Left colon (tissue), 2 donors: ENCODE measurements at regions not wholly inside any gene's neighbourhood (a gene's known extent, or its start where the extent isn't known, plus 50 kb on each side); places are given as distances from the start of the nearest gene placed in this dataset.

Experiments
- ATAC-seq: fragments of 200-7000 bp; cut with Tn5 transposase; one replicate; pipeline ENCODE4 v1.9.1; 2020; ENCODE audit warnings: mild to moderate bottlenecking, moderate library complexity
- DNase-seq, 2 donors: peaks; one replicate each; pipeline ENCODE4 v3.0.0-alpha.2; 2020
- intact Hi-C, 2 donors: fragments of 100-400 bp; cut with DNase I in 1 of 2; cut with micrococcal nuclease in 1 of 2; formaldehyde crosslinking; loops; one replicate each; pipeline versions ENCODE4 v1.11.2 to v1.14.0; 2022; cut with DNase I, micrococcal nuclease
- donor health status: DM: no; HTN: no; CAD: no.
- donor health status: DM: yes; HTN: yes; CAD: no.

DNA sequence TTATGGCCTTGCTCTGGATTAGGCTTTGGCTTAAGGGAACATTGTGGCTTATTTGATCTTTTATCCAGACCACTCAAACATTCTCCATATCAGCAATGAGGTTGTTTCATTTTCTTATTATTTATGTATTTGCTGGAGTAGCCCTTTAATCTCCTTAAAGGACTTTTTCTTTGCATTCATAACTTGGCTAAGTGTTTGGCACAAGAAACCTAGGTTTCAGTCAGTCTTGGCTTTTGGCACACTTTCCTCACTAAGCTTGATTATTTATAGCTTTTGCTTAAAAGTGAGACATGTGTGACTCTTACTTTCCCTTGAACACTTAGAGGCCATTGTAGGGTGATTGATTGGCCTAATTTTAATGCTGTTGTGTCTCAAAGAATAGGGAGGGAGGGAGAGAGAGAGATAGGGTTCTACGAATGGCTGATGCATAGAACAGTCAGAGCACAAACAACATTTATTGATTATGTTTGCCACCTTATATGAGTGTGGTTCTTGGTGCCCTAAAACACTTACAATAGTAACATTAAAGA, 2265.3 kb upstream of the C9orf72 start:
- DNase-seq (no peak), ATAC-seq (no peak)
- intact Hi-C loops: no loop called here

DNA sequence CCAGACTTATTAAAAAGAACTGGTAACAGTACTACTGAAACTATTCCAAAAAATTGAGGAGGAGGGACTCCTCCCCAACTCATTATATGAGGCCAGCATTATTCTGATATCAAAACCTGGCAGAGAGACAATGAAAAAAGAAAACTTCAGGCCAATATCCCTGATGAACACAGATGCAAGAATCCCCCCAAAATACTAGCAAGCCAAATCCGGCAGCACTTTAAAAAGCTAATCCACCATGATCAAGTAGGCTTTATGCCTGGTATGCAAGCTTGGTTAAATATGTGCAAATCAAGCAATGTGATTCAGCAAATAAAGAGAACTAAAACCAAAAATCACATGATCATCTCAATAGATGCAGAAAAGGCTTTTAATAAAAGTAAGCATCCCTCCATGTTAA, 2271.0 kb upstream of the C9orf72 start:
- DNase-seq: no peak
- intact Hi-C loops: no loop called here
- ATAC-seq: no peak

DNA sequence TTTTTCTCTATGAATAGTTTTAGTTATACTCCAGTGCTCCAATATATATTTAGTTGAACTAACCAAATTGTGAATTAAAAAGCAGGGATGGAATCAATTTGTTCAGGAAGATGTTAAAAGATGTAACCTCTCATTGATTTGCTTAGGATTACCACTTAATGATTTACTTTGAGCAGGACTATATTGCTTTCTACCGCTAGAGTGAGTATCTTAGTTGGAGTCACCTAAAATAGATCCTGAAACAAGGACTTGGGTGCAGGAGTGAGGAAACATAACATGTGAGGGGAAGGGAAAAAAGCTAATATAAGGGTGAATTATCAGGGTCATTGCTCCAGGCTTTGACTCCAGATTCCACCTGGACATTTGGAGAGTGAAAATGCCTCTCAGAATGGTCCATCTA, 2277.4 kb upstream of the C9orf72 start:
- DNase-seq (no peak), ATAC-seq (peak; percentile 50)
- intact Hi-C loops: no loop called here

DNA sequence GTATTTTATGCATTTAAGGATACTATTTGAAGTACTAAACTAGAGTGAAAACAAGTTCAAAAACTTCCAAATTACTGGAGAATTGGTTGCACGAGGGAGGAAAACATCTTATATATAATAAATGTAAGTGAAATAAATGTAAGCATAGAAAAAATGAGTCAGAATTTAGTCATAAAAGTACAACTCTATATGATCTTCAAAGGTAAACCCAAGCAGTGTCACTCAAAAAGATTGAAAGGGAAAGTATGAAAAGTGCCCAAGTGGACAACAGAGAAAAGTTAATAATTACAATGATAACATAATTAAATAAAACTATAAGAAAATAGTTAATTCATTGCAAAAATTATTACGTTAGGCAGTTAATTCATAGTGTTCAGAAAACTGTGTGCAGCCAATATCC, 2288.5 kb upstream of the C9orf72 start:
- DNase-seq (no peak), ATAC-seq (no peak)
- intact Hi-C loops: no loop called here

DNA sequence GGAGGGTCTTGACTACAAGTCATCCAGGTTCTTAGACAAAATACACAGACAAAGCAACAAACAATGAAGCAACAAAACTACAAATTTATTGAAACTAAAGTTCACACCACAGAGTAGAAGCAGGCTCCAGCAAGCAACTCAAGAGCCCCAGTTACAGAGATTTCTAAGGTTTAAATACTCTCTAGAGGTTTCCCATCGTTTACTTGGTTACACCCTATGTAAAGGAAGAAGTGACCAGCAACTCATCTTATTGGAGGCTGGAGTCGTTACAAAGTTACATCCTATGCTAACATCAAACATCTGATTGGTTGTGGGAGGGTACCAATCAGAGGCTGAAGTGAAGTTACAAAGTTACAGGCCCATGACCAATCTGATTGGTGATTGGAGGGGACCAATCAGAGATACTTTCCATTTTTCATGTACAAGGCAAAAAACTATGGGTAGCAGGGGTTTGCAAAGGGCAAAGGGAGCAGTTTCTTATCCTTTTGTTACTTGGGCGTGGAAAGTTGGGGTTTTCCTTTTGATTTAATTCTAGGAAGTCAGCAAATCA, 2292.6 kb upstream of the C9orf72 start:
- intact Hi-C loops: no loop called here
- no peak for DNase-seq
- ATAC-seq: no peak

DNA sequence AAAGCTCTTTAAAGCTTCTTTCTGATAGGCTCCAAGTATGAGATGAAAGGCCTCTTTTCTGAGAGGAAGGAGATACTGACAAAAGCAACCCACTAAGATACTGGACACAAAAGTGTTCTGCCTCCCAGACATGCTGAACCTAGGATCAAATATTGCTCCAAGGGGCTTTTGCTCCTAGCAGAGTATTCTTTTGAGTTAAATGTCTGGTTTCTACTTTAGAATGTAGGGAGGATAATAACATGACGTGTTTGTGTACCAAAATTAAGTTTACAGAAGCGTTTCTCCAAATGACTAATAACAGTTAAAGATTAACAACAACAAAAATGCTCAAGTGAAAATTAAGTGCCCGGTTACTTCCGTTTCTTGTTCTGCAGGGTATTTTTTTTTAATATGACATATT, 2293.3 kb upstream of the C9orf72 start:
- no peak for ATAC-seq
- DNase-seq: no peak

DNA sequence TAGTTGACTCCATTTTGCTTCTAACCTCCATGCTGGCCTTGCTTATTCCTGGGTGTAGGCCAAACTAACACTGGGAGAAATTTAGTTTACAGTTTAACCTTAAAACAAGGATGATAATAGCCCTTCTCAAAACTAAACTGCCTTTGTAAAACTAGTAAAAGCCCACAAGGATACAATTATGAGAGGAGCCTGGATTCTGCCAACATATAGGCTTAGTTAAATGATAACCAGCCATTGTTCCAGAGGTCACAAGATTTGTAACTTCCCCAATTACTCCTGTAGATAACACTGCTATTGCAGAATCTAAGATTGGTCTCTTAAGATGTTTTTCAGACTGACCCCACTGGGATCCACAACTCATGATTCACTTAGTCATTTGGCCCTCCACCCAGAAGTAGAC, 2300.3 kb upstream of the C9orf72 start:
- peak; percentile 96 for ATAC-seq
- intact Hi-C loops: no loop called here
- no peak for DNase-seq

More for the DNA sequence above, 2293.3 kb upstream of the C9orf72 start:
- intact Hi-C loops: no loop called here

DNA sequence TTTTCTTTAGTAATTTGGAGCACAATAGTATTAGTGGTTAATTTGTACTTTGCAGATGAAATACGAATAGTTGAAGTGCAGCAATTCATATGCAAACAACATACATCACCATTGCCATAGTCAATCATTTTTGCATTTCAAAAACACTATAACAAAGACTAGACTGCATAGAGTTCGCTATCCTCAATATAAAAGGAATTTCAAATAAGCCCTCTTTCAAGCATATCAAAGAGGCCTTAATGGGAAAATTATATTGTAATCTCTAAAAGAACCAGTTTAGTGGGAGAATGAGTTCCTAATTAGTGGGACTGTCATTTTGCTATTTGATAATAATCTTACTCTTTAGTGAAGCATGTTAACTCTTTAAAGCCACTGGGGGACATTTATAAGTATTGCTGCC, 2302.3 kb upstream of the C9orf72 start:
- ATAC-seq (no peak), DNase-seq (no peak)
- intact Hi-C loops: no loop called here

DNA sequence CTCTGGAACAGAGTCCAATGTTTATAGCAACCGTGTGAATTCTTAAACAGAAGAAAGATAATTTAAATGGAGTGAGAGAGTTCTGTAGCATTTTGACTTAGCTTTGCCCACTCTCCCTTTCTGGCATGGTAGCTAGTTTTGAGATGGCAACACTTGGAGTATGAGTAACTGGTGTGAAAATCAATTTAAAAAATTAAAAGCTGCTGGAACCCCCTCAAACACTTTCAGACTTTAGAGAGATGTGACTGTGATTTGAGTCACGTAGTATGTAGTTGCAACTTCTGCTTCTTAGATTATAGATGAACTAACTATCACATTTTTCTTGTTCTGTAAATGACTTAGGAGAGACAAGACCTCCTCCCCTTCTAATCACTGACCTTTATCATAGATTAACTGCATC, 2309.5 kb upstream of the C9orf72 start:
- intact Hi-C loops: no loop called here
- no peak for DNase-seq
- no peak for ATAC-seq

DNA sequence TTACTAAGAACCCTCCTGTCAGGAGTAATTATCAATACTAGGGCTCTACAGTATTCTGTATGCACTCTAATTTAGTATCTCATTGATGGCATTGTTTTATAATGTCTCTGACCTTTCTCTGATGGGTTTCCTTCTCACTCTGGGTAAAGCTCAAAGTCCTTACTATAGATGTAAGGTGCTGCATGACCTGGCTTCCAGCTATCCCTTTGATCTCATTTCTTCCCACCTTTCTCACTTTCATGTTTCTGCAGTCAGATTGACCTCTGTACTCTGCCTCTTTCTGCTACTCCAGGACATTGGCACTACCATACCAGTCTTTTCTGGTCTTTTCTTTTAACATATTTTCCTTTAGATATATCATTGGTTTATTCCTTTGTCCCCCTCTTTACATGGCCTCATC, 2332.8 kb upstream of the C9orf72 start:
- no peak for DNase-seq
- ATAC-seq: peak; percentile 56
- intact Hi-C loops: no loop called here

DNA sequence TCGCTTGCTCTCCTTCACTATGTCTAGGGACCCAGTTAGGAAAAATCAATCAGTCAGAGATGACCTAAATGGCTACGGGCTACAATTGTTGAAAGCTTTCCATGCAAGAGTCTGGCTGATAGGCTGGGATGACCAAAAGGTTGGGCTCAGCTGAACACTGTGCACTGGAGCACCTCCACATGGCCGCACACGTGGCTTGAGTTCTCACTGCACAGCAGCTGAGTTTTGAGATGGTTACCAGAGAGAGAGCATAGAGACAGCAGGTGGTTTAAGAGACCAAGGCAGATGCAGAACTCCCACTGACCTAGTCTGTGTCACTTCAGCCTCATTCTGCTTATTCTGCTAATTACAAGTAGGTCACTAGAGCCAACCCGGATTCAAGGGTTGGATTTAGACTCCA, 2354.8 kb upstream of the C9orf72 start:
- intact Hi-C loops: no loop called here
- DNase-seq (no peak), ATAC-seq (no peak)

DNA sequence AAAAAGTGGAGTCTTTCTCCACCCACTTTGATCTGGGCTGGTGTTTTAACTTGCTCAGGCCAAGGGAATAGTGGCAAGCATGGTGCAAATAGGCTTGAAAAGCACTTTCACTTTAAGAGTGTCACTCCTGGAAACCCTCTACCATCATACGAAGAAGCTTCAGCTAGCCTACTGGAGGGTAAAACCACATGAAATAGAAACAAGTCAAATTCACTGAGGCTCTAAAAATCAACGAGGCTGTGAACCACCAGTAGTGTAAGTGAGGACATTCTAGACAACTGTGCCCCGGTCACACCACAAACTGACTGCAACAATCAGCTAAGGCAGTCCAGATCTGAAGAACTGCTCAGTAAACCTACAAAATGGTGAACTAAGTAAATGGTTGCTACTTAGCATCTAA, 2366.3 kb upstream of the C9orf72 start:
- intact Hi-C loops: no loop called here
- DNase-seq (no peak), ATAC-seq (no peak)

DNA sequence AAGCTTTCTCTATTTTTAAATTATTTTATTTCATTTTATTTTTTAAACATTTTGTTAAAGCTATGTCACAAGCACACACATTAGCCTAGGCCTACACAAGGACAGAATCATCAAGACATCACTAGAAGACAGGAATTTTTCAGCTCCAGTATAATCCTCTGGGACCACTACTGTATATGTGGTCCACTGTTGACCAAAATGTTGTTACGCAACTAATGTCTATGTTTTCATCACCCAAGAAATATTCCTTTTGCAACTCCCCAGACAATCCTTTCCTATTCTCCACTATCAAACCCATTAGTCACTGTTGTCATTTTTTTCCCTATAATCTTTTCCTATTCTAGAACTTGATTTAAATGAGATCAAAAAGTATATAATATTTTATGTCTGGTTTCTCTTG, 2371.7 kb upstream of the C9orf72 start:
- ATAC-seq (no peak), DNase-seq (no peak)
- intact Hi-C loops: no loop called here

DNA sequence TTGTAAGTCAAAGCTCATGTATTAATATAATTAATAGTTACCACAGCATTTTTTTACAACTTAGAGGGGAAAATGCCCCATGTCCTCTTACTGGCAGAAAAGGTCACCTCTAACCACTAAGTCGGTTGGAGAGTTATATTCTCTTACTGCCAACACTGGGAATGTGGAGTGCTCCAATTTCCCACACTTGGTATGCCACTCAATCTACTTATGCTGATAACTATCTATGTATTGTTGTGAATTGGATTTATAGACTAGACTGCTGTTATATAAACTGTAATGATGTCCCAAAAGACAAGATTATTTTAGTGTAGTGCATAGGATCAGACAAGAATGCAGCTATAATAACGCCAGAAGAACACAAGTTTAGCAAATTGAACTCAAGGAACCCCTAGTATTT, 2385.2 kb upstream of the C9orf72 start:
- DNase-seq (no peak), ATAC-seq (no peak)
- intact Hi-C loops: no loop called here

DNA sequence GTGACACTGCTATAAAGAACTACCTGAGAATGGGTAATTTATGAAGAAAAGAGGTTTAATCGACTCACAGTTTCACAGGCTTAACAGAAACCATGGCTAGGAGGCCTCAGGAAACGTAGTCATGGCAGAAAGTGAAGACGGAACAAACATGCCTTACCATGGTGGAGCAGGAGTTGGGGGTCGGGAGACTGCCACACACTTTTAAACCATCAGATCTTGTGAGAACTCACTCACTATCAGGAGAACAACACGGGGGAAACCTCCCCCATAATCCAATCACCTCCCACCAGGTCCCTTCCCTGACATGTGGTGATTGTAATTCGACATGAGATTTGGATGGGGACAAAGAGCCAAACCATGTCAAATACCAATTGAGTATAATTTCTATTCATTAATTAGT, 2392.6 kb upstream of the C9orf72 start:
- no peak for DNase-seq
- intact Hi-C loops: no loop called here
- no peak for ATAC-seq

DNA sequence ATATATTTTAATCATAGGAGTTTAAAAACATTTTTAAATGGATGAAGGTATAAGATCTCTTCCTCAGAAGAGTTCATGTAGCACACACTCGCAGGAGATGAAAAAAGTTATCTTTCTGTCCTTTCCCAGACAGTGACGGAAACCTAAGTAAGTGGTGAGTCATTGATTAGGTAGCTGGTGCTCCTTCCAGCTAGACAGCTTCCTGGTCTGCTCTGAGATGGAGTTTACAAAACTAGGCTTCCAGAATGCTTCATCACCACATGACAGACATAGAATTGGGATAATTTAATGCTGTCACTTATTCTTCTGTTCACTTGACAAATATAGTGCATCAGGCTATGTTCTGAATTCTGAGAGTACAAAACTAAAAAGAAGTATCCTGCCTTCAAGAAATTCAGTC, 2393.0 kb upstream of the C9orf72 start:
- intact Hi-C loops: no loop called here
- DNase-seq (no peak), ATAC-seq (no peak)

DNA sequence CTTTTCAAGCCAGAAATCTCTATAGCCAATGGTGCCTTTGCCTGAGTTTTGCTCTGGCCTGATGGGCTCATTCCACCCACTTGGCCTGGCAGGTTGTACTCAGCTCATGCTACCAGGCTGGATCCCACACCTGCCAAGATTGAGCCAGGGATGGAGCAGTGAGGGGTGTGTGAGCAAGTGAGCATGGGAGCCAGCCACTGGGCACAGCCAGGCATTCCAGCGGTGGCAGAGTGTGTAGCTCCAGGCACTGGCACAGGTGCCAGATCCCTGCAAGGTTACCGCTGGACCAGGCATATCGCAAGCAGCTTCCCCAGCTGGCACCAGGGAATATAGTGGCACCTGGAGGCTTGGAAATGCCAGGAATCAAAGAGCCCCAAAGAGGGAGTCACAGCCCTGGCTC, 2395.6 kb upstream of the C9orf72 start:
- DNase-seq (no peak), ATAC-seq (no peak)
- intact Hi-C loops: no loop called here

DNA sequence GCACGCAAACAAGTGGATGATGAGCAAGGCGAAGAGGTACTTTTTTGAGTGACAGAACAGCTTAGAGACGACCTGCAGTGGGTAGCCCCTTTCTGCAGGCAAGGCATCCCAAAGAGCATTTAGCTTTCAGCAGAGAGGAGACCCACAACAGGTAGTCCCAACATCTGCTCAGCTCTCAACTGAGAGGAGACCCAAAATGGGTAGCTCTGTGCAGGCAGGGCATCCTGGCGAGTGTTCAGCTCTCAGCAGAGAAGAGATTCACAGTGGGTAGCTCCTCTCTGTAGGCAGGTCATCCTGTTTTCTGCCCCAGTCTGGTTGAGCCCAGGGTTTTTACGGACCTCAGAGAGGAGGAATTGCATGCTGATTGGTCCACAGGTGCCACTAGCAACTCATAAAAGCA, 2396.1 kb upstream of the C9orf72 start:
- ATAC-seq (no peak), DNase-seq (no peak)
- intact Hi-C loops: no loop called here

DNA sequence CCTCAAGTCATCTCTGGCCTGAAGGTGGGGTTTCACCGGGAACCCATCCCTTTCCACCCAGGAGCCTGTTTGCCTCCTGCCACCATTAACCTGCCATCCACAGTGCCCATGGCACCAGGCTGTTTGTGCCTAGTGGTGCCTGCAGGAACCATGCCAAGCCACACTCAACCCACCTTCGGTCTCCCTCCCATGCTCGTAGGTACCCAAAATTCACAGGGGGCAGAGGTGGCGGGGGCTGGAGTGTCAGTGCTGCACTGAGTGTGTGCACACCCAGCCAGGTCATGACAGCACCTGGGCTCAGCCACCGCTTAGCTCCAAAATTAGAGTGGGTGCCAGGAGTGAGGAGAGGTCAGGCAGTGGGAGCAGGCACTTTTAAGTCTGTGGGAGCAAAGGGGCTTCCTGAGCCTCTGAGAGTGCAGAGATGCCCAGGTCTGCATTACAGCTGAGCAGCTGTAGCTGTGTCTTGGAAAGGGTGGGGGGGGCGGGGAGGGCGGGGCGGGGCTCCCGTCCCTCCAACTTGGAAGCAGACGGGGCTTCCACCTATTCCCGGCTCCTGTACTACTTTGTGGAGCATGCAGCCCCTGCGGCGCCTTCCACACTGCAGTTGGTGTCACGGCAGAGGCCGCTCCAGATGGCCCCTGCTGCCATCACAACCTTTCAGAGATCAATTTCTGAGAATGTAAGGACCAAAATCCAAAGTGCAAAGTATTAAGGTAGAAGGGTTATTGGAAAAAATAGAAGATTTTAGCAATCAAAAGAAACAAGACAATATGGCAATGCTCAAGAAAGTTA, 2396.8 kb upstream of the C9orf72 start:
- DNase-seq (no peak), ATAC-seq (no peak)
- intact Hi-C loops: no loop called here

DNA sequence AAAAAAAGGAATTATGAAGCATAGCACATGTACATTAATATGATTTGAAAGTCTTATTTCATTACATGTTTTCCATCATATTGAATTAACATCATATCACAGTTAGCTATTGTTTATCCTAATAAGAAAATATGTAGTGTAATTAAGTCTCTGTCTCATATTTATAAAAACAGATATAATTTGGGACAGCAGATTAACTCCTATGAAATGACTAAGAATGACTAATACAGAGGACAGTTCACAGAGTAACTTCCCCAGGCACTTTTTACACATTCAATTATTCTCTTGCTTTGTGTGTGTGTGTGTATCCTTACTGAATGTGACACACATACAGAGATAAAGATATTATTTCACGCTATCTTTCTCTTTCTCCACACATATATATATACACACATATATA, 2400.9 kb upstream of the C9orf72 start:
- DNase-seq (no peak), ATAC-seq (no peak)
- intact Hi-C loops: no loop called here

DNA sequence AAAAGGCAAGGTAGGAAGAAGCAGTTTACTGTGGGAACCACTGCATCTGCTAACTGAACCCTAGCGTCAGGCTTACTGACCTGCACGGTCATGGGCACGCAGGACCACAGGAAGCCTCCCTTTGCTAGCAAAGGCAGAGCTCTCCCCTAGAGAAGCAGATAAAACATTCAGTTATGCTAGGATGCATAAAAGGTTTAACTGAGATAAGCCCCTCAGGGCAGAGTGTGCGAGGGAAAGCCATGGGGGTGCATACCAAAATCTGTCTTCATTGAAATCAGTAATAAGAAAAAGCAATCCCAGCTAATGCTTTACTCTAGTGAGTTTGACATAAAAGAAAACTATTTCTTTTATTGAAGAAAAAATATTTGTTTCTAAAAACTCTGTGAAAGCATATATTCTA, 2403.7 kb upstream of the C9orf72 start:
- ATAC-seq (no peak), DNase-seq (no peak)
- intact Hi-C loops: no loop called here
